ENCODE measurements at regions not wholly inside any gene's neighbourhood (a gene's known extent, or its start where the extent isn't known, plus 50 kb on each side); places are given as distances from the start of the nearest gene placed in this dataset.

DNA sequence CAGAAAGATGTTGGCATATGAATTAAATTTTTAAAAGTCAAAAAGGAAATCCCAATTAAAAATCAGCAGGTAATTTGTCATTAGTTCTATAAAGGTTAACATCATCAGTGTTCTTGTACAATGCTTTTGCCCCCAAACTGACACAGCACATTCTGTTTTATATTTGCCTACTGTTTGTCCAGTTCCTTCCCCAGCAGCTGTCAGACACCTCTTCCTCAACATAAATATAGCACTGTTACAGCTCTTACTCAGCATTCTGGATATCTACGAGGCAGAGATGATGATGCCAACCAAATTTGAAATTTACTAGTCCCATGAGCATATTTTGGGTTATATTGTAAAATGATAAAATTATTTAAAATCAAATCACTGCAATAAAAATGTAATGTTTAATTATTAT is 124.6 kb downstream of the SINHCAF start:
- no peak overlapping the region for H3K4me3 ChIP-seq (ENCODE audit: low read depth, low read length)
- H3K27ac ChIP-seq (ENCODE audit: low read depth, low read length) = no peak overlapping the region
- H3K4me1 ChIP-seq (ENCODE audit: control insufficient read depth, insufficient read depth, low read length) = peaks cover 27% of the 10 kb centered on the region
- no peaks in the 10 kb centered on the region for H3K9me3 ChIP-seq (ENCODE audit: control insufficient read depth, insufficient read depth, low read length)
- H3K36me3 ChIP-seq (ENCODE audit: control insufficient read depth, insufficient read depth, low read length) = no peaks in the 10 kb centered on the region
- no peaks in the 10 kb centered on the region for H3K27me3 ChIP-seq (ENCODE audit: control insufficient read depth, insufficient read depth, low read length)
- no peak overlapping the region for H3K9ac ChIP-seq (ENCODE audit: low read depth, low read length)

DNA sequence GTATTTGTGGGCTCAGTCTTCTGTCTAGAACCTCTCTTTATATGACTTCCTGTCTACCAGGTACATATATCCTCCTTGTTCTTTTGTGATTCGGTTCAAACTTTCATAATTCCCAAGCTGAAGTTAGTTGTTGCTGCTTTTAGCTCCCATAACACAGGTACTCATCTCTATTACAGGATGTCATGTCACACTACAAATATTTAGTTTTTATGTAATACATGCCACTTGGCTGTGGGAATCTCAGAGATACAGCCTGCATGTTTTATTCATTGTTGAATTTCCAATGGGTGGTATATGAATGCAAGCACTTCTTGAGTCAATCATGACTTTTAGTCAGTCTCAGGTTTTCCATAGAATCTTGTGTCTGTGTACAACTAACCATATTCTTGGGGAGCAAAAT is 122.7 kb downstream of the SINHCAF start:
- Histone ChIP-seq H3K36me3 (ENCODE audit: control insufficient read depth, insufficient read depth, low read length) (no peaks in the 10 kb centered on the region), H3K27ac (ENCODE audit: low read depth, low read length) (no peak overlapping the region), H3K4me1 (ENCODE audit: control insufficient read depth, insufficient read depth, low read length) (peaks cover 39% of the 10 kb centered on the region), H3K27me3 (ENCODE audit: control insufficient read depth, insufficient read depth, low read length) (no peaks in the 10 kb centered on the region), H3K9me3 (ENCODE audit: control insufficient read depth, insufficient read depth, low read length) (no peaks in the 10 kb centered on the region), H3K9ac (ENCODE audit: low read depth, low read length) (no peak overlapping the region), H3K4me3 (ENCODE audit: low read depth, low read length) (no peak overlapping the region)

DNA sequence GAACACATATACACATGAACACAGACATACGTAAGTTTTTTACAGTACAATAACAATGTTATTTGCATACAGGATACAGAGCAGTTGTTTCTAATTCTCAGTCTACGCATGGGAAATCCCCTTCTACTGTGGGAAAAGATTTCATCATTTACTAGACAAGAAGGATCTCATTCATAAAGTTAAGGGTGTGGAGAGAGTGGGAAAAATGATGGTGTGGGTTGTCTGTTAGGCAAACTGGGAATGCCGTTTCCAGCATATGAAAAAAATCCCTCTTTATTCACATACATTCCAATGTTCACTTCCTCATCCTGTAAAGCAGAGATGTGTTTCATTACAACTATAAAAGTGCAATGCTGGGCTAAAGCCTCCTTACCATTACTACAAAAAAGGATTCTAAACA is 120.9 kb downstream of the SINHCAF start:
- no peak overlapping the region for H3K4me3 ChIP-seq (ENCODE audit: low read depth, low read length)
- no peaks in the 10 kb centered on the region for H3K36me3 ChIP-seq (ENCODE audit: control insufficient read depth, insufficient read depth, low read length)
- peaks cover 39% of the 10 kb centered on the region for H3K4me1 ChIP-seq (ENCODE audit: control insufficient read depth, insufficient read depth, low read length)
- no peaks in the 10 kb centered on the region for H3K27me3 ChIP-seq (ENCODE audit: control insufficient read depth, insufficient read depth, low read length)
- H3K27ac ChIP-seq (ENCODE audit: low read depth, low read length) = no peak overlapping the region
- no peak overlapping the region for H3K9ac ChIP-seq (ENCODE audit: low read depth, low read length)
- no peaks in the 10 kb centered on the region for H3K9me3 ChIP-seq (ENCODE audit: control insufficient read depth, insufficient read depth, low read length)

DNA sequence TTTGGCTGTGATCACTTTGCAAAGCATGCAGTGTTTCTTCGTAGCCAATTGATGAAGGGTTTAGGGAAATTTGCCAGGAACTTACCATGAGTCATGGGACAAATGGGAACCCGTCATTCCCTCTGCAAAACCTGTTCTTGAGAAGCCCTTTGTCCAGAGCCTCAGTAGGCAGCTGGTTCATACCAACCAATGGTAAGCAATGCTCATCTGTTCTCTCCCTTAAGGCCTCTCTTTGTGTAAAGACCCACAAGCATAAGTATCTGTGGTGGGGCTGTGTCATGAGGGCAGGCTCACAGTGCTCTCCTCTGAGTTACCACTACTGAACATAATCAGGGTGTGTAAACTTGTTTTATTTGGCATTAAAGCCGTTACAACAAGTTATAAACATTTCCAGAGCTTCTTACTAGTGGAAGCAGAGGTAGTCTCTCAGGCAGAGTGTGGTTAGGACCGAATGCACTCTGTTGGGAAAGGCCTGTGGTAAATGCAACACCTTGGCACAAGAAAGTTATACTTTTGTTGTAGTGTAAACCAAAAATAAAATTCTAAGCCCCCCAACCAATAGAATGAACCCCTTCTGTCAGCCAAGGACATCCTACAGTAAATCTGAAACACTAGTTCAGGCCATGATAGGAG is 119.8 kb downstream of the SINHCAF start:
- Histone ChIP-seq H3K9ac (ENCODE audit: low read depth, low read length) (no peak overlapping the region; the same call in 1 of the 2 replicates), H3K27ac (ENCODE audit: low read depth, low read length) (peak overlapping the region; percentile 59), H3K4me3 (ENCODE audit: low read depth, low read length) (peak overlapping the region; percentile 26; the same call in 1 of the 2 replicates), H3K4me1 (ENCODE audit: control insufficient read depth, insufficient read depth, low read length) (peaks cover 39% of the 10 kb centered on the region), H3K9me3 (ENCODE audit: control insufficient read depth, insufficient read depth, low read length) (no peaks in the 10 kb centered on the region), H3K27me3 (ENCODE audit: control insufficient read depth, insufficient read depth, low read length) (no peaks in the 10 kb centered on the region), H3K36me3 (ENCODE audit: control insufficient read depth, insufficient read depth, low read length) (no peaks in the 10 kb centered on the region)

DNA sequence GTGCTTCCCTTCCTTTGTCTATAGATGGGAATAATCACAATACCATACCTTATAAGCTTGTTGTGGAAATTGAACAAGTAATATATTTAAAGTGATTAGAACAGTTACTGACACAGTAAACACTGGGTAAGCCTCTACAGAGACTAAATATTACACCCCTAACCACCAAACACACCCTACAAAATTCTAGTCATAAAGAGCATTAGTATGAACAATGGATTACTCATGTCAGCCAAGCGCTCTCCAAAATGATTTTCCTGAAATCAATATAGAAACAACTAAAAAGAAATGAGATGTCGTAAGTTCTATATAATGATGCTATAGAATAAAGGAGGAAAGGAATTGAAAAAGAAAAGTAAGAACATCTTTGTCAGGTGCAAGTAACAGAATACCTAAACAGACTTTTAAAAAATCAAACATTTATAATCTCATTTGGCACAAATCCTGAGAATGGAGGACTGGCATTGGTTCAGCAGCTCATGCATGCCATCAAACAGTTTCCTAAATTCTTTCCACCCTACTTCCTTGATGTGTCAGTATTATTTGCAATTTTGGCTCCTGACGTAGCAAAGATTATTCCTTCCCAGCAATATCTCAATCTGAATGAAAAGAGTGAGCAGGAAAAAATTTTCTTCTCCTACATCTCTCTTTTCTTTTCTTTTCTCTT is 118.0 kb downstream of the SINHCAF start:
- no peak overlapping the region for H3K9ac ChIP-seq (ENCODE audit: low read depth, low read length)
- peaks cover 39% of the 10 kb centered on the region for H3K4me1 ChIP-seq (ENCODE audit: control insufficient read depth, insufficient read depth, low read length)
- no peak overlapping the region for H3K27ac ChIP-seq (ENCODE audit: low read depth, low read length)
- no peaks in the 10 kb centered on the region for H3K27me3 ChIP-seq (ENCODE audit: control insufficient read depth, insufficient read depth, low read length)
- H3K36me3 ChIP-seq (ENCODE audit: control insufficient read depth, insufficient read depth, low read length) = no peaks in the 10 kb centered on the region
- H3K9me3 ChIP-seq (ENCODE audit: control insufficient read depth, insufficient read depth, low read length) = no peaks in the 10 kb centered on the region
- no peak overlapping the region for H3K4me3 ChIP-seq (ENCODE audit: low read depth, low read length)

DNA sequence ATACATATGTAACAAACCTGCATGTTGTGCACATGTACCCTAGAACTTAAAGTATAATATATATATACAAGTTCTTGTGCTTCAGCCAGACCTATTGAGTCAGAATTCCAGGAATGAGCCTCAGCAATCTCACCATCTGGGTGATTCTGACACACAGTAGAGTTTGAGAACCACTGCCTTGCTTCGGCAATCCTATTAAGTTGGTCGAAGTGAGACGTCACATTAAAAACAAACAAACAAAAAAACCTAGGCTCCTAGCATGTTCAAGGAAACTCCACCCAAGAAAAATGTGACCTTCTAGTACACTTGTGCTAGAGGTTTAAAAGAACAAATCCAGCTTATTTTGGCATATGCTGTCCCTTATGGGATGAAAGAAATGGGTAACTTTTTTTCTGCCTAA is 115.8 kb downstream of the SINHCAF start:
- H3K36me3 ChIP-seq (ENCODE audit: control insufficient read depth, insufficient read depth, low read length) = no peaks in the 10 kb centered on the region
- H3K9me3 ChIP-seq (ENCODE audit: control insufficient read depth, insufficient read depth, low read length) = no peaks in the 10 kb centered on the region
- no peak overlapping the region for H3K4me3 ChIP-seq (ENCODE audit: low read depth, low read length)
- no peak overlapping the region for H3K9ac ChIP-seq (ENCODE audit: low read depth, low read length)
- no peaks in the 10 kb centered on the region for H3K27me3 ChIP-seq (ENCODE audit: control insufficient read depth, insufficient read depth, low read length)
- no peak overlapping the region for H3K27ac ChIP-seq (ENCODE audit: low read depth, low read length)
- H3K4me1 ChIP-seq (ENCODE audit: control insufficient read depth, insufficient read depth, low read length) = peaks cover 22% of the 10 kb centered on the region

DNA sequence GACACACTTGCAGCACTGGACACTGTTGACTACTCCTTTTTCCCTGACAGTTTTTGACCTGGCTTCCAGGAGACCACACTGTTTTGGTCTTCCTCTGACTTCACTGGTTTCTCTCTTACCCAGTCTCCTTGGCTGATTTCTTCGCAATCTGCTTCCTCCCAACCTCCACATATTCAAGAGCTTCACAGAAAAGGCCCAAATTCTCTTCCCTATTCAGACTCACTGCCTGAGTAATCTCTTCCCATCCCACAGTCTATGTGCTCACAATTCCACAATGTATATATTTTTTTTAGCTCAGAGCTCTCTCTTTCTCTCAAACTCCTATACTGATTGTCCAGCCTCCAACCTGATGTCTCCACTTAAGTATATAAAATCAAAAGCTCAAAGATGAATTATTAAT is 115.4 kb downstream of the SINHCAF start:
- Histone ChIP-seq H3K4me3 (ENCODE audit: low read depth, low read length) (no peak overlapping the region), H3K27me3 (ENCODE audit: control insufficient read depth, insufficient read depth, low read length) (no peaks in the 10 kb centered on the region), H3K9ac (ENCODE audit: low read depth, low read length) (no peak overlapping the region), H3K27ac (ENCODE audit: low read depth, low read length) (no peak overlapping the region), H3K36me3 (ENCODE audit: control insufficient read depth, insufficient read depth, low read length) (no peaks in the 10 kb centered on the region), H3K4me1 (ENCODE audit: control insufficient read depth, insufficient read depth, low read length) (peaks cover 19% of the 10 kb centered on the region), H3K9me3 (ENCODE audit: control insufficient read depth, insufficient read depth, low read length) (no peaks in the 10 kb centered on the region)

DNA sequence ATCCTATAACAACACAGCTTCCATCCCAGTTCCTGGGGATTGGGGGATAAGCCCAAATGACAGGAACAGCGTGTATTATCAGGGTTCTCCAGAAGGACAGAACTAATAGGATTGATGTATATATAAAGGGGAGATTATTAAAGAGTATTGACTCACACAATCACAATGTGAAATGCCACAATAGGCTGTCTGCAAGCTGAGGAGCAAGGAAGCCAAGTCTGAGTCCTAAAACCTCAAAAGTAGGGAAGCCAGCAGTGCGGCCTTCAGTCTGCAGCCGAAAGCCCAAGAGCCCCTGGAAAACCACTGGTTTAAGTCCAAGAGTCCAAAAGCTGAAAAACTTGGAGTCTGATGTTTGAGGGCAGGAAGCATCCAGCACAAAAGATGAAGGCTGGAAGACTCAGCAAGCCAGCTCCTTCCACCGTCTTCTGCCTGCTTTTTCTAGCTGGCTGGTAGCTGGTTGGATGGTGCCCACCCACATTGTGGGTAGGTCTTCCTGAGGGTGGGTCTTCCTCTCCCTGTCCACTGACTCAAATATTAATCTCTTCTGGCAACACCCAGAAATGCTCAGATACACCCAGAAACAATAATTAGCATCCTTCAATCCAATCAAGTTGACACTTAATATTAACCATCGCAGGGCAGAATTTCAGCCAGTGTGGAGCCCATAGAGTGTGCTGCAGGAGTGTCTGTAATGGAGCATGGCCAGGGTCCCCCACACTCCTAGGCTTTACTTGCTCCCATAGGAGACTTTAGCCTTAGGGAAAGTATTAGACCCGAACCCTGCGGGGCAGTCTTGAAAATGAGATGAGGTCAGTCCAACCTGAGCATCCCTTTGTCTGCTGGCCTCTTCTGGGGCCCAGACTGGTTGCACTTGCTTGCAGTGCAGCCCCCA is 111.1 kb downstream of the SINHCAF start:
- Histone ChIP-seq H3K27ac (ENCODE audit: low read depth, low read length) (no peak overlapping the region), H3K36me3 (ENCODE audit: control insufficient read depth, insufficient read depth, low read length) (no peaks in the 10 kb centered on the region), H3K4me3 (ENCODE audit: low read depth, low read length) (no peak overlapping the region), H3K27me3 (ENCODE audit: control insufficient read depth, insufficient read depth, low read length) (no peaks in the 10 kb centered on the region), H3K9ac (ENCODE audit: low read depth, low read length) (no peak overlapping the region), H3K4me1 (ENCODE audit: control insufficient read depth, insufficient read depth, low read length) (peaks cover 8% of the 10 kb centered on the region; the same call in 1 of the 2 replicates), H3K9me3 (ENCODE audit: control insufficient read depth, insufficient read depth, low read length) (no peaks in the 10 kb centered on the region)

DNA sequence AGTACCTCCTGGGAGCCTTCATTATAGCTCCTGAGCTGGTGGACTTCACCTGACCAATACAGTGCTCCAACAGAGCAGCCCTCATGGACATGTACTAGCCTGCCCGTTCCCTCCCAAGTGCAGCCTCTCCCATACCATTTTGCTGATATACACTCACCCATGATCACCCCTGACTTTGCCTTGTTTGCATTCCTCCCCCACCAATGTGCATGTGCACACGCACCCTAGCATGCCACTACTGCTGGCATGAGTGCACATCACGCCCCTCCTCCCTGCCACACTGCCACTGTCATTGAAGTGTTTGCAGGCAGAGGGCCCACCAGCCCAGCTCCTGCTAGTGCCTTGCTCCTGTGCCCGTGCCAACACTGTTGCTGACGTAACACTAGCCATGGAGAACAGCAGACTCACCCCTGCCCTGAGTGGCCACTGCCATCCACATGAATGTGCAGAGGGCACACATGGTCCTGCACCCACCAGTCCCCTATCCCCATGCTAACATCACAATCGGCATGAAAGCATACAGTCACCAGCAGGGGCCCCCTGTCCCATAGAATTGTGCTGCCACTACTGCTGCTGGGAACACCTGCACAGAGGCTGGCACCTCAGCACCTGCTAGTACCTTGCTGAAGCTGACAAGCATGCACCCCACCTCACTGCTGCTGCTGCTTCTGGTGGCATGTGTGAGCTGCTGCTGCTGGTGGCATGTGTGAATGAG is 110.3 kb downstream of the SINHCAF start:
- Histone ChIP-seq H3K9me3 (ENCODE audit: control insufficient read depth, insufficient read depth, low read length) (no peaks in the 10 kb centered on the region), H3K27ac (ENCODE audit: low read depth, low read length) (no peak overlapping the region), H3K9ac (ENCODE audit: low read depth, low read length) (no peak overlapping the region), H3K27me3 (ENCODE audit: control insufficient read depth, insufficient read depth, low read length) (no peaks in the 10 kb centered on the region), H3K4me1 (ENCODE audit: control insufficient read depth, insufficient read depth, low read length) (peaks cover 8% of the 10 kb centered on the region; the same call in 1 of the 2 replicates), H3K36me3 (ENCODE audit: control insufficient read depth, insufficient read depth, low read length) (no peaks in the 10 kb centered on the region), H3K4me3 (ENCODE audit: low read depth, low read length) (no peak overlapping the region)

DNA sequence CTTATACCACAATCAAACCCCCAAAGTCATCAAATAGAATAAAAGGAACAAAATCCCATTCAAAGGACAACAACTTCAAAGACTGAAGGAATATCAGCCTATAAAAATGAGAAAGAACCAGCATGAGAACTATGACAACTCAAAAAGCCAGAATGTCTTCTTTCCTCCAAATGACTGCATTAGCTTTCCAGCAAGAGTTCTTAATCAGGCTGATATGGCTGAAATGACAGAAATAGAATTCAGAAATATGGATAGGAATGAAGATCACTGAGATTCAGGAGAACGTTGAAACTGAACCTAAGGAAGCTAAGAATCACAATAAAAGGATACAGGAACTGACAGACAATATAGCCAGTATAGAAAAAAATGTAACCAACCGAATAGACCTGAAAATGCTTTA is 109.5 kb downstream of the SINHCAF start:
- peaks cover 8% of the 10 kb centered on the region; the same call in 1 of the 2 replicates for H3K4me1 ChIP-seq (ENCODE audit: control insufficient read depth, insufficient read depth, low read length)
- H3K9ac ChIP-seq (ENCODE audit: low read depth, low read length) = no peak overlapping the region
- H3K27me3 ChIP-seq (ENCODE audit: control insufficient read depth, insufficient read depth, low read length) = no peaks in the 10 kb centered on the region
- H3K9me3 ChIP-seq (ENCODE audit: control insufficient read depth, insufficient read depth, low read length) = no peaks in the 10 kb centered on the region
- no peak overlapping the region for H3K27ac ChIP-seq (ENCODE audit: low read depth, low read length)
- no peak overlapping the region for H3K4me3 ChIP-seq (ENCODE audit: low read depth, low read length)
- no peaks in the 10 kb centered on the region for H3K36me3 ChIP-seq (ENCODE audit: control insufficient read depth, insufficient read depth, low read length)
